Glutamatergic neuron (in vitro differentiated cells): ENCODE measurements at regions not wholly inside any gene's neighbourhood (a gene's known extent, or its start where the extent isn't known, plus 50 kb on each side); places are given as distances from the start of the nearest gene placed in this dataset.

Source experiments
- DNase-seq: peaks from one replicate; pipeline ENCODE4 v3.0.0; 2022
- H3K27ac Mint-ChIP-seq: one replicate; pipeline ENCODE4 v1.8.0; 2020; ENCODE audit warnings: mild to moderate bottlenecking, mixed read lengths, inconsistent platforms; ENCODE audit not compliant: unreplicated experiment
- H3K27me3 Mint-ChIP-seq: one replicate; pipeline ENCODE4 v1.8.0; 2020; ENCODE audit warnings: mild to moderate bottlenecking, moderate library complexity, mixed read lengths, inconsistent platforms; ENCODE audit not compliant: unreplicated experiment
- H3K36me3 Mint-ChIP-seq: one replicate; pipeline ENCODE4 v1.8.0; 2020; ENCODE audit warnings: mild to moderate bottlenecking, mixed read lengths, inconsistent platforms; ENCODE audit not compliant: unreplicated experiment
- H3K4me1 Mint-ChIP-seq: one replicate; pipeline ENCODE4 v1.8.0; 2020; ENCODE audit warnings: mild to moderate bottlenecking, low read depth, mixed read lengths, inconsistent platforms; ENCODE audit not compliant: unreplicated experiment
- H3K4me3 Mint-ChIP-seq: one replicate; pipeline ENCODE4 v1.8.0; 2020; ENCODE audit warnings: mild to moderate bottlenecking, mixed read lengths, inconsistent platforms; ENCODE audit not compliant: unreplicated experiment
- H3K9me3 Mint-ChIP-seq: one replicate; pipeline ENCODE4 v1.8.0; 2020; ENCODE audit warnings: mild to moderate bottlenecking, moderate library complexity, mixed read lengths, inconsistent platforms; ENCODE audit not compliant: unreplicated experiment
- TF ChIP-seq, protein P1 (sequence below): fragments of 200-600 bp; sonication (generic); IDR thresholded peaks from one replicate; pipeline ENCODE4 v1.5.0; 2021; ENCODE audit not compliant: partially characterized antibody, unreplicated experiment

DNA sequence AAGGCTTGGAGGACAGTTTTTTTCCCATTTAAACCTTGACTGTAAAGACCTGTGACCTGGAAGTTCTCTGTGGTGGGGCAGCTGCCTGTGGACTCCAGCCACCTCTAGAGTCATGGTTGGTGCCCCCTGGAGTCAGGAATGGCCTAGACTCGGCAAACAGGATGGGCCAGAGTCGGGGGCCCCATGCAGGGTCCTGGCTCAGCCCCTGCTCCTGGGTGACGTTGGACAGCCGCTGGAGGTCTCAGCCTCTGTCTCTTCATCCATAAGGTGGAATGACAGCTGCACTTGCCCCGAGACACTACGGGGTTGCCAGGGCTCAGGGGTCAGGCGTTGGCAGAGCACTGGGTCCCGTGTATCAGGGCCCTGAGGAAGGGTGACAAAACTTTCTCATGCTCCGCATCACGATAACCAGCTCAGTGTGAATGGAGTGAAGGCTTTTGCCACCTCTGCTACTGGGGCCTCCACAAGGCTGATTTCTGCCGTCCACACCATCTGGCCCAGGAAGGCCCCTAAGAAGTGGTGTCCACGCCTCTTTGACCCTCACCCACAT lies 58.5 kb upstream of the TTC34 start:
- TF ChIP-seq, protein P1, sequence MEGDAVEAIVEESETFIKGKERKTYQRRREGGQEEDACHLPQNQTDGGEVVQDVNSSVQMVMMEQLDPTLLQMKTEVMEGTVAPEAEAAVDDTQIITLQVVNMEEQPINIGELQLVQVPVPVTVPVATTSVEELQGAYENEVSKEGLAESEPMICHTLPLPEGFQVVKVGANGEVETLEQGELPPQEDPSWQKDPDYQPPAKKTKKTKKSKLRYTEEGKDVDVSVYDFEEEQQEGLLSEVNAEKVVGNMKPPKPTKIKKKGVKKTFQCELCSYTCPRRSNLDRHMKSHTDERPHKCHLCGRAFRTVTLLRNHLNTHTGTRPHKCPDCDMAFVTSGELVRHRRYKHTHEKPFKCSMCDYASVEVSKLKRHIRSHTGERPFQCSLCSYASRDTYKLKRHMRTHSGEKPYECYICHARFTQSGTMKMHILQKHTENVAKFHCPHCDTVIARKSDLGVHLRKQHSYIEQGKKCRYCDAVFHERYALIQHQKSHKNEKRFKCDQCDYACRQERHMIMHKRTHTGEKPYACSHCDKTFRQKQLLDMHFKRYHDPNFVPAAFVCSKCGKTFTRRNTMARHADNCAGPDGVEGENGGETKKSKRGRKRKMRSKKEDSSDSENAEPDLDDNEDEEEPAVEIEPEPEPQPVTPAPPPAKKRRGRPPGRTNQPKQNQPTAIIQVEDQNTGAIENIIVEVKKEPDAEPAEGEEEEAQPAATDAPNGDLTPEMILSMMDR = no peak
- Mint-ChIP-seq H3K9me3 (peaks cover 4% of the 10 kb centered on the region), H3K4me1 (no peaks in the 10 kb centered on the region), H3K36me3 (no peaks in the 10 kb centered on the region), H3K27ac (no peak overlapping the region), H3K4me3 (no peak overlapping the region), H3K27me3 (peaks cover 5% of the 10 kb centered on the region)
- no peak for DNase-seq

DNA sequence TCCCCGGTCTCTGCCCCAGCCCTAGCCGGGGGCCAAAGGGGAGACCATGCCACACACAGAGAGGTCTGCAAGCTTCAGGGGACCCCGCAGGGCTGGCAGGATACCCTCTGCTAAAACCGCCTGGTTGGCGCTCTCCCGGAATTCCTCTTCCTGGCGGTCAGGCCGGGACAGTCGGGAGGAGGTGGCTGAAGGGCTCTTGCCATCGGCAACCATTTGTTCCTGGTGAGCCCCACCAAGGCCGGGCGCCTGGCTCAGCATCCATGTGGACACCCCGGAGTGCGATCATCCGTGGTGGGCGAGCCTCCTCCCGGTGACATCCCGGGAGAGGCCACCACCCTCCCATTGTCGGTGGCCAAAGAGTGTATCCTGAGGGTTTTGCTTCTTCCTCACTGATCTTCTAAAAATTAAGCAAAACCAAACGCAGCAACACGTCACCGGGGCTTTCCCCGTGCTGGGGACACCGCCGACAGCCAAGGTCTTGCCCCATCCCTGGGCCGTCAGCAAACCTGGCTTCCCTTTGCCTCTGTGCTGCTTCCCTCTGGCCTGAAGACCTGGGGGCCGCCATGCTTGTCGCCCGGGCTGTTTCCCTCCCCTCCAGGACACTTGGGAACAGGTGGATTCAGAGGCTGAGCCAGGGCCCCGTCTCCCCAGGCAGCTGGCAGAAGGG lies 59.1 kb upstream of the TTC34 start:
- no peaks in the 10 kb centered on the region for H3K4me1 Mint-ChIP-seq
- H3K4me3 Mint-ChIP-seq = no peak overlapping the region
- H3K27me3 Mint-ChIP-seq = peaks cover 5% of the 10 kb centered on the region
- no peak for DNase-seq
- H3K9me3 Mint-ChIP-seq = peaks cover 4% of the 10 kb centered on the region
- TF ChIP-seq, protein P1 = no peak
- H3K36me3 Mint-ChIP-seq = no peaks in the 10 kb centered on the region
- no peak overlapping the region for H3K27ac Mint-ChIP-seq

DNA sequence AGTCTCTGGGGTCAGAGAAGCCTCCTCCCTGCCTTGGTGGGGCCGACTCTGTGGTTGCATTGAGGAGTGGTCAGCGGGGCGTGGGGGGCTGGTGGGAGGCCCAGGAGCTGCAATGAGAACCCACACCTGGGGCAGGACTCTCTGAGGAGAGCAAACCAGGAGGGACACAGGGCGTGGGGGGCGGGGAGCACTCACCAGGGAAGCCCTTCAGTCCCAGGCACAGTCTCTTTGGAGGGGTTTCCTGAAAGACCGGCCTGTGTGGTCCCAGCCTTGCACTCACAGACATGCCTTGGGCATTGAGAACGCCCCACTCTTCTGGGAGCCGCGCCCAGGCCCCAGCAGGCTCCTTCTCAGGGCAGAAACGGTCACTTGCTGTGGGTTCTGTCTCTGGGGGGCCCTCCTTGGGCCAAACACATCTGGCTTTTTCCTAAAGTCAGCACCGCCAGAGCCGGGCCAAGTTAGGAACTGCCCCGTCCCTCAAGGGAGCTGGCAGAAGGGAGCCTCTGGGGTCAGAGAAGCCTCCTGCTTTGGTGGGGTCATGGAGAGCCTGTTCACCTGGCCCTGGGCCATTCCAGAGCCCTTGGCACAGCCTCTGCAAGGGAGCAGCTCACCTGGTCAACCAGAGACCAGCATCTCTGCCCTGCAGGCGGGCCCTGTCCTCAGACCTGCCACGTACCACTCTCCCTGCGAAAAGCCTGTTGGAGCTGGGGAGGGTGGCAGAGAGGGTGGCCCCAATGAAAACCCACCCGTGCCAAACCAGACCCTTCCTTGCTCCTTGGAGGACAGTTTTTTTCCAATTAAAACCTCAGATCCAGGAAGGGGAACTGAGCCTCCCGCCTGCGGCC lies 59.9 kb upstream of the TTC34 start:
- Mint-ChIP-seq H3K36me3 (no peaks in the 10 kb centered on the region), H3K4me3 (no peak overlapping the region), H3K9me3 (peaks cover 4% of the 10 kb centered on the region), H3K27me3 (peaks cover 3% of the 10 kb centered on the region), H3K4me1 (no peaks in the 10 kb centered on the region), H3K27ac (no peak overlapping the region)
- TF ChIP-seq, protein P1 = no peak
- DNase-seq = no peak

DNA sequence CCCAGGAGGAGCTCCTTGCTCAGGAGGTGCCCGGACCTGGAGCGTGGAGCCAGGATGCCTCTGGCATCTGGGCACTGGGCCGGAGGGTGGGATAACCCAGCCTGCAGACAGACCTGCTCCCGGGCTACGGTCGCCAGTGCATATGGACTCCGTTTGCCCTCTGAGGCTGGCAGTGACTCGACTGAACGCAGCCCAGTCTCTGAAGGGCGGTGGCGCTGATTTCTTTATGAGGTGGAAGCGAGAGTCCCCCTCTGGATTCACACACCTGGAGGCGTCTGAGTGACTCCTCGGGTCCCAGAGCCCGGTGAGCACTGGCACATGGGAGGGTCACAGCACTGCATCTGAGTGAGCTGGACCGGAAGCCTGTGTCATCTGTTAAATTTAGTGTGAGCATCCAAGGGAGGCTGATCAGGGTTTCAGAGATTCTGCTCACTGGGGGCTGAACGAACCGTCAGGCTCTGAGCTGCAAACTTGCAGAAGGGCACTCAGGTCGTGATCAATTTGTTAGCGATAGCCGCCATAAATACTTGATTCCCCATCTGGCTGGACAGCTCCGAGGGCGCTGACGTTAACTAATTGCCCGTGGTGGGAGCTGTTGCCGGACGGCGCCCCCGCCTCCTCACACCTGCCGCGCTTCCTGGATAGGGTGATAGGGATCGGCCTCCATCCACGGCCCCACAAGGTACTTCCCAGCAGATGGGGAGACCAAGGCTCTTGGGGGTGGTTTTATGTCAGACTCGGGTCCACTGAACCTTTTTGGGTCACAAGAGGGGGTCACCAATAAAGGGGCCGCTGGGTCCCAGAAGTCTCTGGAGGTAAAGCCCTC lies 60.7 kb upstream of the TTC34 start:
- DNase-seq = no peak
- H3K9me3 Mint-ChIP-seq = peaks cover 5% of the 10 kb centered on the region
- no peaks in the 10 kb centered on the region for H3K36me3 Mint-ChIP-seq
- no peaks in the 10 kb centered on the region for H3K4me1 Mint-ChIP-seq
- H3K27me3 Mint-ChIP-seq = peaks cover 4% of the 10 kb centered on the region
- H3K4me3 Mint-ChIP-seq = no peak overlapping the region
- TF ChIP-seq, protein P1 = no peak
- no peak overlapping the region for H3K27ac Mint-ChIP-seq
